Erythroblast (primary cell): ENCODE measurements at regions not wholly inside any gene's neighbourhood (a gene's known extent, or its start where the extent isn't known, plus 50 kb on each side); places are given as distances from the start of the nearest gene placed in this dataset.

ENCODE experiments used
- DNase-seq, 2 experiments: peaks; one replicate each; lab custom pipeline; 2025; lab: John Stamatoyannopoulos, UW
- GATA1 ChIP-seq: IDR thresholded peaks from 2 replicates; pipeline ENCODE4 v1.6.1; 2011; ENCODE audit warnings: low read depth, mild to moderate bottlenecking, control low read depth, low read length, moderate library complexity
- POLR2A ChIP-seq: IDR thresholded peaks from 2 replicates; pipeline ENCODE4 v1.6.1; 2011; ENCODE audit warnings: mild to moderate bottlenecking, low read length

- TF ChIP-seq POLR2A (no peak), GATA1 (no peak)
- no peak for DNase-seq
Observed at GRCh38 chr6:134372603-134373281, 54.8 kb upstream of the SGK1 start.

GRCh38 chr6:134368670-134369069 is 50.8 kb upstream of the SGK1 start:
- no peak for DNase-seq
- no peak for TF ChIP-seq POLR2A
- TF ChIP-seq GATA1: no peak
